ENCODE measurements at regions not wholly inside any gene's neighbourhood (a gene's known extent, or its start where the extent isn't known, plus 50 kb on each side); places are given as distances from the start of the nearest gene placed in this dataset.

DNA sequence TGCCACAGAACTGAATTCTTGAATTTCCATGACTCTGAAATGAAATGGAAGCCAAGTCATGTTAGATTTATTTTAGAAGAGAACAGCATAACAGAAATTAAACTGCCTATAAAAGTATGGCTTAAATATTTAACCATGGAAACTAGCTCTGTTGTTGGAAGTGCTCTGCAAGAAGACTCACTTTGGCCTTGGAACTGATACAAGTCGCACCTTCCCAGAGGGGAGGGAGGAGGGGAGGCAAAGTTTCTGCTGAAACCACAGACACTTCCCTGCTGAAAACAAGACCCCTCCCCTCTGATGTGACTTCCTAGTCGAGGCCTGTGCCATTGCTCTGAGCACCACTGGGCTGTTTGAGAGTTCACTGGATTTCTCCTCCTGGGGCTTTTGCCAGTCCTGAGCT, 72.1 kb downstream of the OR13A1 start:
- no peak for TF ChIP-seq POLR2AphosphoS5 (IDR thresholded peaks at IDR 0.05; ENCODE audit: insufficient read depth in 1 of 2, low read depth in 1 of 2)
- TF ChIP-seq, protein P1, sequence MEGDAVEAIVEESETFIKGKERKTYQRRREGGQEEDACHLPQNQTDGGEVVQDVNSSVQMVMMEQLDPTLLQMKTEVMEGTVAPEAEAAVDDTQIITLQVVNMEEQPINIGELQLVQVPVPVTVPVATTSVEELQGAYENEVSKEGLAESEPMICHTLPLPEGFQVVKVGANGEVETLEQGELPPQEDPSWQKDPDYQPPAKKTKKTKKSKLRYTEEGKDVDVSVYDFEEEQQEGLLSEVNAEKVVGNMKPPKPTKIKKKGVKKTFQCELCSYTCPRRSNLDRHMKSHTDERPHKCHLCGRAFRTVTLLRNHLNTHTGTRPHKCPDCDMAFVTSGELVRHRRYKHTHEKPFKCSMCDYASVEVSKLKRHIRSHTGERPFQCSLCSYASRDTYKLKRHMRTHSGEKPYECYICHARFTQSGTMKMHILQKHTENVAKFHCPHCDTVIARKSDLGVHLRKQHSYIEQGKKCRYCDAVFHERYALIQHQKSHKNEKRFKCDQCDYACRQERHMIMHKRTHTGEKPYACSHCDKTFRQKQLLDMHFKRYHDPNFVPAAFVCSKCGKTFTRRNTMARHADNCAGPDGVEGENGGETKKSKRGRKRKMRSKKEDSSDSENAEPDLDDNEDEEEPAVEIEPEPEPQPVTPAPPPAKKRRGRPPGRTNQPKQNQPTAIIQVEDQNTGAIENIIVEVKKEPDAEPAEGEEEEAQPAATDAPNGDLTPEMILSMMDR (IDR thresholded peaks at IDR 0.05), result no peak

Measured in vagina (tissue), 2 donors.